CD4-positive, alpha-beta T cell treated with Interleukin-4 for 1 hour (primary cell): ENCODE measurements at regions not wholly inside any gene's neighbourhood (a gene's known extent, or its start where the extent isn't known, plus 50 kb on each side); places are given as distances from the start of the nearest gene placed in this dataset.
"Not testable (repeated sequence)": the region's sequence is repeated elsewhere in the genome, so short reads cannot be mapped to it uniquely, and the experiment has no call there.

Source experiments
- DNase-seq, 2 donors: peaks; one replicate each; pipeline ENCODE4 v3.0.0-alpha.2; 2020 to 2022

DNA sequence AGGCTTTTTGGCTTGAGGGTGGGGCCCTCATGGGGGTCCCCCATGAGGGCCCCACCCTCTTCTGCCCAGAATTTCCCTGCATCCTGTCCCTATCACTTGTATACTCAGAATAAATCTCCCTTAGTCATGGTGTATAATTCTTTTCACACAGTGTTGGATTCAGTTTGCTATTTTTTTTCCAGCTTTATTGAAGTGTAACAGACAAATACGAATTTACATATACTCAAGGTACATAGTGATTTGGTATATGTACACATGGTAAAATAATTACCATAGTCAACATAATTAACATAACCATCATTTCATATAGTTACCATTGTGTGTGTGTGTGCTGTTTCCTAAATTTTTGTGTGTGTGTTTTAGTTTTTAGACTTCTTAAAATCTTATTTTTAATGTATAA lies 289.4 kb downstream of the CNTNAP3B start:
- DNase-seq, result not testable (repeated sequence)

DNA sequence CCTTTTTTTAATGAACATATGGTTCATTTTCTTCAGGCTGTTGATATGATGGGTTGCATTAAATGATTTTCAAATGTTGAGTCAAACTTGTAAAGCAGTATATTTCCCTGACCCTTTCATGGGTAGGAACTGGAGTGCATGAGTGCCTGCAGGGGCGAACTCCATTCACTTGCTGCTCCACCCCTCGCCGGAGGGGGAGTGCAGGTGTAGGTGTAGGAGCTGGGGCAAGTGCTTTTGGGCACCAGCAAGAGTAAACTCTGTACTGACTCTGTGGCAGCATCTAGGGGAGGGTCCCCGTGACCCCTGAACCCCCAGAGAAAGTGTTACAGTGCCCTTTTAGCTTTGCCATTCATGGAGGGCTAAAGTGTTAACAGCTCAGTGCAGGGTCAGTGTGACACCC lies 290.3 kb downstream of the CNTNAP3B start:
- DNase-seq, result not testable (repeated sequence)

DNA sequence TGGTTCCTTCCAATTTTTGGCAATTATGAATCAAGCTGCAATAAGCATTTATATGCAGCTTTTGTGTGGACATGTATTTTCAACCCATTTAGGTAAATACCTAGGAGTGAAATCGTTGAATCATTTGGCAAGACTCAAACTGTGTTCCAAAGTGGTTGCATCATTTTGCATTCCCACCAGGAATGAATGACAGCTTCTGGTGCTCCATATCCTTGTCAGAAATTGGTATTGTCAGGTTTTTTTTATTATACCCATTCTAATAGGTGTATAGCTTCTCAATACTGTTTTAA lies 290.7 kb downstream of the CNTNAP3B start:
- not testable (repeated sequence) for DNase-seq

DNA sequence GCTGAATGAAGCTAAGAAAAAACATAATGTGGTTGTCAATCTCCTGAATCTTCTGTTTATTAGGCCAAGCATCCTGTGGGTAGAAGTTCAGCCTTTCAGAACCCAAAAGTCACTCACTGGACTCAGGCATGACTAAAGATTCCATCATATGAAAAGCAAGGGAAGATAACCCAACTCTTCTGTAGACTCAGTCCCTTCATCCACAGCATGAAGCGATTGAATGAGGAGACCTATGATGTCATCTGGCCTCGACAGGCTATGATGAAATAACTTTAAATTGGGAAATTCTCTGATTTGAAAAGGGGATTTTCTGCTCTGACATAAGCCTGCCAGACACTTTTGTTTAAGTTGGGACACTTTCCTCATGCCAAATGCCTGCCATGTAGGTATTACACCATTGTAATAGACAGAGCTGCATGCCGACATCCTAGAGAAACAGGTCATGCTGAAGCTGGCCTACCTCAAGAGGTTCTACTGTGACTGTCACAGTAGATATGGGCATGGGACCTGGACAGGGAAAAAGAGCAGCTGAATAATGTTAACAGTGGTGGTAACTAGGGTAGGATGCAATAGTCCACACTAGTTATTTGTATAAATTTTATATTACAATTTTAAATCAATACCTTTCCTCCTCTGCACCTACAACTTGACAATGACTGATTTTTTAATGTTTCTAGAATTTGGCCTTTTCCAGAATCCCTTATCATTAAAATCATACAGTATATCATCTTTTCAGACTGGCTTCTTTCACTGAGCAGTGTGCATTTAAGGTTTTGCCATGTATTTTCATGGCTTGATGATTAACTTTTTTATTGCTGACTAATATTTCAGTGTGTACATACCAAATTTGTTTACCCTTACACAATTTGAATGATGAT lies 291.3 kb downstream of the CNTNAP3B start:
- DNase-seq, result not testable (repeated sequence)

DNA sequence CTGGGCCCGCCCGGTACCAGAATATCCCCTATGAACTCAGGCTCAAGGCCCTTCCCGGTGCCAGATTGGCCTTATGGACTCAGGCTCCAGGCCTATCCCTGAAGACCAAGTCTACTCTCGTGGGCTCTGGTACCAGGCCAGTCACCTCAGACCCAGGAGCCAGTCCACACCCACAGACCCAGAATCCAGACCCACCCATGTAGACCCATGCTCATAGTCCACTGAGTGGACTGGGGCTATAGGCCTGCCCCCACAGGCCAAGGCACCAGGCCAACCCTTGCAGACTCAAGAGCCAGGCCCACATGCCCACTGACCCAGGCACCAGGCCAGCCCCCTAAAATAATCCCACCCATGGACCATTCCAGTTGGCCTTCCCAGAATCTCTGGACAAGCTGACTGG lies 296.1 kb downstream of the CNTNAP3B start:
- DNase-seq, result not testable (repeated sequence)

DNA sequence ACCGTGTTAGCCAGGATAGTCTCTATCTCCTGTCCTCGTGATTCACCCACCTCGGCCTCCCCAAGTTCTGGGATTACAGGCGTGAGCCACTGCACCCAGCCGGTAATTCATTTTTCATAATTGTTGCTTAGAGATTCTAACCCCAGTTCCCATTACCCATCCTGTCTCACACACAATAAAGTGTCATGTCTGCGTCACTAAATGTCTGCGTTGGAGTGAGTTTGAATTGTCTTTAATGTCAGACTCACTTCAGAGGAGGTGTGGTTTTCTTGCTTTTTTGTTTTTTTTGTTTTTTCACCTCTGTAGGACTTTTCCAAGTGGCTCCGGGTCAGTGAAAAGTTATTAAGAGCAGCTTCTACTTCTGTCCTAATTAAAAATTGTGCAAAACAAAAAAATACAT lies 304.5 kb downstream of the CNTNAP3B start:
- DNase-seq, result not testable (repeated sequence)

DNA sequence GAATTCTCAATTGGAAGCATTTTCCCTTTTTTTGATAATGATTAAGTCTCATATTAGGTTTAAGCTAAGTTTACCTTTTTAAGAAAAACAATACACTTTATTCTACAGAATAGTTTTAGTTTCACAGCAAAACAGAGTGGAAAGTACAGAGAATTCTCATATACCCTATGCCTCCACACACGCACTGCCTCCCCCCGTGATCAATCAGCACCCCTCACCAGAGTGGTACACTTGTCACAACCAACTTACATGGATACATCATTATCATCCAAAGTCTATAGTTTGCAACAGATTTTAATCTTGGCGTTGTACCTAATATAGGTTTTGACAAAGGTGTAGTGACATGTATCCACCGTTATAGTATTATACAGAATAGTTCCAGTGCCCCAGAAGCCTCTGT lies 326.5 kb downstream of the CNTNAP3B start:
- not testable (repeated sequence) for DNase-seq

DNA sequence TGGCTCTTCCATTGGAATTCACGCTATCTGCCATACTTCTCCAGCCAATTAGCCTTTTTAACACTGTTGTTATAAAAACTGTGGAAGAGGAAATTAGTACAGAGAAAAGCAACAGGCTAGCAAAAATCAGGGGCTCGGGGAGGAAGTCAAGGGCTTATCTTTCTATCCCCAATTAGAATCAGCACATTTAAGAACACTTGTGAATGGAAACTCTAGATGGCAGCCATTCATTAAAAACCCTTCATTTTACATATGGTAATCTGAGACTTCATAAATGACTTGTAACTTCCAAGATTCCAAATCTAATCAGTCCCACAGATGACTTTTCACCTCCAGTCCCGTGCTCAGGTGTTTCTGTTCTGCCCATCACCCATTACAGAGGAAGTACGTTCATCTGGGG lies 330.5 kb downstream of the CNTNAP3B start:
- DNase-seq, result not testable (repeated sequence)

DNA sequence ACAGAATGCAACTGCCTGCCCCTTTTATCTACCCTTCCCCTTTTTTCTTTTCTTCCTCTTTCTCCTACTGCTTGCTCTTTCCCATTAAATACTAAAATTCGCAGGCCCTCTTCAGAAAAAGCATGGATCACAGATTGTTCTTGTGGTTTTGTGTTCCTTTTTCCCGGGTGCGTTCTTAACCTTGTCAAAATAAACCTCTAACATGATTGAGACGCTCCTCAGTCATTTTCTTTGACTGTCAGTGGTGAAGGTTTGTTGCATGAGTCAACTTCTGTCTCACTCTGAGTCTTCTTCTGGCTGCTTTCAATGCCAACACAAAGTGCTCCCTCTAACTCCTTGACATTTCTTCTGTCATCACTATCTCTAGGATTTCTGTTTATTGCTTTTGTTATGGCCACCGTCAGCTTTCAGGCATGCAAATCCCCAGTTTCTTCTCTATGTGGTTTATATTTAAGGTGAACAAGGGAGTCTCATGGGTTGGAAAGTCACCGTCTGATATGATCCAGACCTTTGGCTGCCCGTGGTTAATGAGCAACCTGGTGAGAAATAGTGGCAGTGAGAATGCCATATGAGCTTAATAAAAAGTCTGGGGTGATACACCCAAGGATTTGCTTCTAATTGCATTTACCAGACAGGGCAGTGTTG lies 338.4 kb downstream of the CNTNAP3B start:
- DNase-seq, result not testable (repeated sequence)

DNA sequence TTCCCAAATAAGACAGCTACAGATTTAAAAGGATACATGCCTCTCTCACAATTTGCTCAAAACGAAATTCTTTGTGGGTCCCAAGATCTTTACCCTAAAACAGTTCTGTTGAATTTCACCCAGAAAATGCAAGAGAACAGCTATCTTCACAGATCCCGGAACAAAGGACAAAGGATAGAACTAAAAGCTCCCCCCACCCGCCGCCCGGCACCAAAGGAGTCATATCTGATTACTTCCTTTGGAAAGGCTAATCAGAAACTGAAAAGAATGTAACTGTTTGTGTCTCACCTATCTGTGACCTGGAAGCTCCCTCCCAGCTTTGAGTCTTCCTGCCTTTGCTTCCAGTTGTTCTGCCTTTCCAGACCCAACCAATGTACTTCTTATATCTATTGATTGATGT lies 339.2 kb downstream of the CNTNAP3B start:
- DNase-seq, result not testable (repeated sequence)

DNA sequence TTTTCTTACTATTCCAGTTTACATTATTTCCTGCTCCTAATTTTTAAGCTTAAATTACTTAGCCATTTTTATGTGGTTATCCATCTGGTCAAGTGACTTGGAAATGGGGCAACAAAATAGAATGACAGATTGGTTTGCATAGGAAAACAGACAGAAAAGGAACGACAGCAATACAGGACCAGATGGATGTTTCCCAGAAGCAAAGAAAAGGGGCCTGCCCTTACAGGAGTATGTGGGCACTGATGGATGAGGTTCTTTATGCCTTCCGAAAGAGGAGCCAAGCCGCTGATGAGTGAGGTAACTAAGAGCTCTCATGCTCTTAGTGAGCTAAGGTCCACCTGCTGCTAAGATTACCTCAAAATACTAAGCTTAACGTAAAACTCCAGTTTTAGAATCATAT lies 339.8 kb downstream of the CNTNAP3B start:
- not testable (repeated sequence) for DNase-seq

DNA sequence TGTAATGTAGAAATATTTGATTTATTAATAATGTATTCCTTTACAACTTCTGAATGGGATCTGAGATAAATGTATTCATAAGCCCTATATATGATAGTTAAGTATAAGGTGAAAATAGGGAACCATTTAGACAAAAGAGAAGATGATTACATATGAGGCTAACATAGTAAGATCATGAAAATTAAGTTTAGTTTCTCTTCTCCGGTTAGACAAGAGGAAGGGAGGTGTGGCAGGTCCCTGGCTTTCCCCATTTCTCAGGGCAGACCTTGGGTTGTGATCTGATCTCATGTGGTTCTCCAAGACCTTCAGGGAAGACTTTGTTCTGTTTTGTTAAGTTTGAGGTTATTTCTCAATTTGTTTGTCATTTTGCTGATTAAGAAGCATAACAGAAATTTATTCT lies 341.3 kb downstream of the CNTNAP3B start:
- not testable (repeated sequence) for DNase-seq

DNA sequence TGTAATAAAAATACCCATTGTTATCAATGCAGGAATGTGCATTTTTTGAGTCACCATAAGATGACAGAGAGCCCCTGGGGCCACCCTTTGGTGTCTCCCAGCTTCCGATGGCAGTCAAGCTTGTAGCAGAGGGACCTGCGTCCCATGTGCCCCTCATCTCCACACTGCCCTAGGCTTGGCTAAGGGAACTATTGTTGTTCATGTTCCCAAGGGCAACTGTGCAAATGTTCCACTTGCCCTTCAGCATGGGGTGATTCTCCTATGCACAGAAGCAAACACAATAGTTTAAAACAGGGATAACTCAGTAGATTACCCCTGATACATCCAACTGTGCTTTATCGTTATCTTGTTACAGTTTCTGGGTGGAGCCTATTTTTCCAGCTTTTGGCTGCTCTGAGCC lies 342.0 kb downstream of the CNTNAP3B start:
- not testable (repeated sequence) for DNase-seq

DNA sequence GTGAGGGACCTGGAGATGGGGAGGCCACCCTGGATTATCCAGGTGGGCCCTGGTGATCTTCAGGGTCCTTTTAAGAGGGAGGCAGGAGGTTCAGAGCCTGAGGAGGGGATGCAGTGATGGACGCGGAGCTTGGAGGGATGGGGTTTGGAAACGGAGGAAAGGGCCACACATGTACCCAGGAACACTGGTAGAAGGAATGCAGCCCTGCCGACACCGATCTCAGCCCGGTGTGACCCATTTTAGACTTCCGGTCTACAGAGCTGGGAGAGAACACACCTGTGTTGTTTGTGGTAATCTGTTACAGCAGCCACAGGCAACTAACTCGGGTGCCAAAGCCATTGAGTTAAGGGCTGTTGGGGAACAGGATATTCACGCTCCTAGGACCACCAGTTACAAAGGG lies 345.2 kb downstream of the CNTNAP3B start:
- DNase-seq, result not testable (repeated sequence)

DNA sequence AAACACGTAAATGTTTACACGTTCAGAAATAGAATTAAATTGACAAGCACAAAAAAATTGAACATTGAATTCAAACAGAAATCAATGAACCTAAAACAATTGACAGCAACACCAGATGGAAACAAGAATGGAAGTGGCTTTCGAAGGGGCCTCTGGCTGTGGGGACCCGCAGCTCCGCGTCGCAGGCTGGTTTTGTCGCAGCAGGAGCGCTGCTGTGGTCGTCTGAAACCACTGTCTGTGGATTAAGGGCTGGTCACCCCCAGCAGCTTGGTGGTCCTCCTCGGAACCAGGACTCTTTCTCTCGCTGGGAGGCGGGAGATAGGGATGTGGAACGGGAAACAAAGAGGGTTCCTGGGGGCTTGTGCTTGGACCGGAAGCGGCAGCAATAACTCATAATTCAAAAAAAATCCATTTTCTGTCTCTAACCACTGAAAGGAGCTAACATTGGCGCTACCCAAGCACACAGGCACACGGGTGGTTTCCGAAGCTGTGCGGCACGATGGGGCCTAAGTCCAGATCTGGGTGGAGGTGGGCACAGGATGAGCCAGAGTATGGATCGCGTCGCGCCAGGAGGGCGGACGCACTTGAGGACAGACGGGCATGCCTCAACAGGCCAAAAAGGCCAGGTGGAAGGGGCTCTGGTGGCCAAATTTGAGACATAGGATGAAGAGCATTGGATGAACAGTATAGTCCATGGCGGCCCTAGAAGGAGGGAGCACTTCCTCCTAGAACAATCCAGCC lies 346.0 kb downstream of the CNTNAP3B start:
- DNase-seq, result not testable (repeated sequence)

DNA sequence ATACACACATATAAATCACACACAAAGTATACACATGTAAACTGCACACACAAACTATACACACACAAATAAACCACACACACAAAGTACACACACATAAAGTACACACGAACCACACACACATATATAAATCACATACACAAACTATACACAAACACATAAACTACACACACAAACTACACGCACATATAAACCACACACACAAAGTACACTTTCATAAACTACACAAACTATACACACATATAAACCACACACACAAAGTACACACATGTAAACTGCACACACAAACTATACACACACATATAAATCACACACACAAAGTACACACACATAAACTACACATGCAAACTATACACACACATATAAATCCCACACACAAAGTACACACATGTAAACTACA lies 347.3 kb downstream of the CNTNAP3B start:
- not testable (repeated sequence) for DNase-seq

DNA sequence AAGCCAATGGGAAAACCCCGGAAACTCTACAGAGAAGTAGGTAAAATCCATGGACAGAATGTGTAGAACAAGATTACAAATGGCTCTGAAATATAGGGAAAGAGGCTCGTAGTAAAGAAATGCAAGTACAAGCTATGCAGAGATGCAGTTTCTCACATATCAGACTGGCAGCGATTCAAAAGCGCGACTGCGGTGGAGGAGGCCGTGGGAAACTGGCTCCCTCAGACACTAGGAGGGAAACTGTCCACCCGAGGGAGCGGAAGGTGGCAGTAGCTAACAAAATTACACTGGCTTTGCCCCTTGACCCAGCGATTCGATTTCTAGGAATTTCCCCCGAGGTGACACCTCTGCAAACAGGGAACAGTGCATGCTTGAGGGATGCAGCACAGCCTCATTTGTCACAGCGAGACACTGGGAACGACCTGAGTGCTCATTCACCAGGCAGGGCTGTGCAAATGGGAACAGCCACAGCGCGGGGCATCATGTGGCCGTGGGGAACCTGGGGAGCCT lies 349.3 kb downstream of the CNTNAP3B start:
- DNase-seq, result not testable (repeated sequence)

DNA sequence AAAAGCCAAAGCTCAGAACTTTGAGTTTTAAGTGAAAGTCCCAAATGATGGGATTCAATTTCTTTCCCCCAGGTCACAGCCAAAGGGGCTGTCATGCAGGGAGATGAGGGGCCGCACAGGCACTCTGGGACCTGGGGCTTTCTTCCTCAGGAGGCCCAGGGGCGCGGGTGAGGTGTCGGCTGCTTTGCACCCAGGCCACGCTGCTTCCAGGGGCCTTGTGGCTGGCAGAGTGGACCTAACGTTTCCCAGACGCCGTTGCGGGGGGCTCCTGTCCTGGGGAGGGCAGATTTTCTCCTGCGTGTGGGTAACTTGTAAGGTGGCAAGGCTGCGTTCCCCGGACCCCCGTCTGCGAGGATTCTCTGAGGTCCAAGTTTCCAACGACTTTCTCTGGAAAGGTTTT lies 350.0 kb downstream of the CNTNAP3B start:
- not testable (repeated sequence) for DNase-seq

DNA sequence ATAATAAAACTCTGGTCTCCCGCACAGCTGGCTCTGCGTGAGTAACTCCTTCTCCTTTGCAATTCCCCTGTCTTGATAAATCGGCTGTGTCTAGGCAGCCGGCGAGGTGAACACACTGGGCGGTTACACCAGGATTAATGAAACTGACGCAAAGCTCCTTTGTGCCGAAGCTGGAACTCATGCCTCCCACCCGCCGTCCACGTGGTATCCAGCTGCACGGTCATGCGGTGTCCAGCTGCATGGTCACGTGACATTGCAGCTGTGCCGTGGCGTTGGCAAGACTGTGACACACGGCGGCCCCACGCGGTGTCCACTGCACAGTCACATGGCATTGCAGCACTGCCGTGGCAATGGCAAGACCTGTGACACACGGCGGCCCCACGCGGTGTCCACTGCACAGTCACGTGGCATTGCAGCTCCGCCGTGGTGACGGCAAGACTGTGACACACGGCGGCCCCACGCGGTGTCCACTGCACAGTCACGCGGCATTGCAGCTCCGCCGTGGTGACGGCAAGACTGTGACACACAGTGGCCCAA lies 350.6 kb downstream of the CNTNAP3B start:
- DNase-seq, result not testable (repeated sequence)

DNA sequence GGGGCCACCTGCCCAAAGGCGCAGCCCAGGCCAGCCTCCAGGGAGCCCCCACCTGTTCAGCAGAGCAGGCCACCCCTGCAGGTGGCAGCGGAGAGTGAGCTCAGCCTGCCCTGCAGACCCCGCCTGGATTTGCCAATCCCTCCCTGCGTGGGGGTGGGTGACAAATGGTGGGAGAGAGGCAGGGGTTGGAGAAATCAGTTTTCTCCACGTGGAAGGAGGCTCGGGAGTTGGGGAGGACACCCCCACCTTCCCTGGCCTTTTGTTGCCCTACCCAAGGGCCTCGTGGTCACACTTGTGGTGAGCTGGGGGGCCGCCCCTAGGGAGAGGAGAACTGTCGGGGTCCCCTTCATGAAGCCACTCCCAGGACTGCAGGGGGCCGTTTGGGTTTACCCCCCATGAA lies 351.7 kb downstream of the CNTNAP3B start:
- DNase-seq, result not testable (repeated sequence)

DNA sequence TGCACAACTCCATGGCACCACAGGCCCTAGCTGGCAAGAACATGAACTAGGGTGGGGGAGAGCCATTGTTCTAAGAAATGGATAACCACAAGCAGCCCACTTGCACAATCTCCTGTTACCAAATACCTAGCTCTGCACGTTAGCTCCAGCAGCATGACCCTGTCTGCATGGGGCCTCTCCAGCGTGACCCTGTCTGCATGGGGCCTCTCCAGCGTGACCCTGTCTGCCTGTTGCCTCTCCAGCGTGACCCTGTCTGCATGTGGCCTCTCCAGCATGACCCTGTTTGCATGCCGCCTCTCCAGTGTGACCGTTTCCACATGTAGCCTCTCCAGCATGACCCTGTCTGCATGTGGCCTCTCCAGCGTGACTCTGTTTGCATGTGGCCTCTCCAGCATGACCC lies 356.7 kb downstream of the CNTNAP3B start:
- DNase-seq, result not testable (repeated sequence)

DNA sequence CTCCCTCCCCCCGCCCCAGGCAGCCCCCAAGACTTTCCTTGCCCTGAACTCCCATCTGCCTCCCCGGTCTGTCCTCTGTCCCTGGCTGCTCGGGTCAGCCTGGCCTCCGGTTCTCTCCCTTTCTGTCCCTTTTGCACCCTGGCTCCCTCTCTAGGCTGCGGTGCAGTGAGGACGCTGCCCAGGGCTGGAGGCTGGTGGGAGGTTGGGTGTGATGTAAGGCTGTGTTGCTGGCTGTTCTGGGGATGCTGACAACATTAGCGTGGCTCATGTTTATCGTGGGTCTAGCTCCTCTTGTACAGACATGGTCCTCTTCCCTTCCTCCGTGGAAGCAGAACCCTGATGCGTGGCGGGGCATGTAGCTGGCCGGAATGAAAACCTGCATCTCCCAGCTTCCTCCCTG lies 357.5 kb downstream of the CNTNAP3B start:
- not testable (repeated sequence) for DNase-seq

DNA sequence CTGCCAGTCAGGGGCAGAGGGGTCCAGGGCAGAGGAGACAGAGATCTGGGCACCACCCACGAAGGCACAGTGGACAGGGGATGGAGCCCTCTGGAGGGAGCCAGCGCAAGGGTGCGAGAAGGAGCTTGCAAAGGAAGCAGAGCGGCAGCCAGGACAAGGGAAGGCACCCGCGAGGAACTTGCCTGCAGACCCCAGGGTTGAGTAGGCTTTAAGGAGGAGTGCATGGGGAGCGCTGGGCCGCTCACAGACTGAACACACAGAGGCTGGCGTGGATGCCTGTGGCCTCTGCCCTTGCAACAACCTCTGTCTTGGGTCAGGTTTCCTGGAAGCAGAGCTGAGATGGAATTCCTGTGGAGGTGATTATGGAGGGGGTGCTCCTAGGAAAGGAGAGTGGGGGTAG lies 374.4 kb downstream of the CNTNAP3B start:
- DNase-seq, result not testable (repeated sequence)
